ENCODE measurements at regions not wholly inside any gene's neighbourhood (a gene's known extent, or its start where the extent isn't known, plus 50 kb on each side); places are given as distances from the start of the nearest gene placed in this dataset.

GRCh38 chr13:84528408-84529070, 646.3 kb upstream of the SLITRK1 start:
- TF ChIP-seq CTCF (IDR thresholded peaks at IDR 0.05 in 4 of 5, conservative IDR thresholded peaks at IDR 0.05 in 1 of 5) (no peak), POLR2A (IDR thresholded peaks at IDR 0.05) (no peak)
